WTC11 (cell line): ENCODE measurements at regions not wholly inside any gene's neighbourhood (a gene's known extent, or its start where the extent isn't known, plus 50 kb on each side); places are given as distances from the start of the nearest gene placed in this dataset.

Experiments
- ATAC-seq: fragments of 200-7000 bp; cut with Tn5 transposase; 2 replicates; pipeline ENCODE4 v1.10.0; 2021; ENCODE audit warnings: mild to moderate bottlenecking, moderate library complexity
- CTCF ChIA-PET: fragments of 300-600 bp; sonication (Branson Sonifier 250); formaldehyde crosslinking; loops from one replicate; lab custom pipeline; 2021; ENCODE audit warnings: antibody characterized with exemption; lab: Charles Lee
- POLR2A ChIA-PET: fragments of 350-600 bp; sonication (Branson Sonifier 250); formaldehyde crosslinking; loops from one replicate; lab custom pipeline; 2021; ENCODE audit warnings: antibody characterized with exemption; lab: Charles Lee
- DNase-seq: peaks from one replicate; pipeline ENCODE4 v3.0.0; 2021; ENCODE audit warnings: low spot score
- H3K27ac Mint-ChIP-seq: 2 replicates; pipeline ENCODE4 v1.8.0; 2021; ENCODE audit warnings: mixed read lengths
- H3K27me3 Mint-ChIP-seq: 2 replicates; pipeline ENCODE4 v1.8.0; 2021; ENCODE audit warnings: low read depth, mild to moderate bottlenecking, moderate library complexity, mixed read lengths
- H3K36me3 Mint-ChIP-seq: 2 replicates; pipeline ENCODE4 v1.8.0; 2021; ENCODE audit warnings: mixed read lengths
- H3K4me1 Mint-ChIP-seq: 2 replicates; pipeline ENCODE4 v1.8.0; 2022; ENCODE audit warnings: mixed read lengths
- H3K4me3 Mint-ChIP-seq: 2 replicates; pipeline ENCODE4 v1.8.0; 2021; ENCODE audit warnings: mild to moderate bottlenecking, moderate library complexity, mixed read lengths
- H3K9me3 Mint-ChIP-seq: 2 replicates; pipeline ENCODE4 v1.8.0; 2021; ENCODE audit warnings: mixed read lengths
- ATF1 ChIP-seq: sonication (generic); formaldehyde crosslinking; IDR thresholded peaks from 2 replicates; pipeline ENCODE4 v1.8.1; 2023; ENCODE audit warnings: mild to moderate bottlenecking, moderate library complexity, missing genetic modification reagents
- CREB1 ChIP-seq: sonication (generic); formaldehyde crosslinking; IDR thresholded peaks from 2 replicates; pipeline ENCODE4 v1.8.0; 2023; ENCODE audit warnings: mild to moderate bottlenecking, missing genetic modification reagents
- ESRRA ChIP-seq: sonication (generic); formaldehyde crosslinking; IDR thresholded peaks from 2 replicates; pipeline ENCODE4 v1.8.1; 2022; ENCODE audit warnings: mild to moderate bottlenecking, missing genetic modification reagents, borderline replicate concordance
- SMAD4 ChIP-seq: sonication (generic); formaldehyde crosslinking; IDR thresholded peaks from 2 replicates; pipeline ENCODE4 v1.8.0; 2022; ENCODE audit warnings: mild to moderate bottlenecking, missing genetic modification reagents
- TEAD1 ChIP-seq: sonication (generic); formaldehyde crosslinking; IDR thresholded peaks from 2 replicates; pipeline ENCODE4 v1.8.0; 2022; ENCODE audit warnings: mild to moderate bottlenecking, missing genetic modification reagents
- TP53 ChIP-seq: sonication (generic); formaldehyde crosslinking; IDR thresholded peaks from 2 replicates; pipeline ENCODE4 v1.8.1; 2023; ENCODE audit warnings: mild to moderate bottlenecking, missing genetic modification reagents
- ZNF416 ChIP-seq: fragments of 250-450 bp; sonication (Bioruptor Pico); IDR thresholded peaks from 2 replicates; pipeline ENCODE4 v1.9.0; 2021; ENCODE audit warnings: mild to moderate bottlenecking, inconsistent platforms
- TF ChIP-seq, protein P1 (sequence below): sonication (generic); formaldehyde crosslinking; IDR thresholded peaks from 2 replicates; pipeline ENCODE4 v1.8.0; 2022; ENCODE audit warnings: missing genetic modification reagents
- TF ChIP-seq, protein P2 (sequence below): sonication (generic); formaldehyde crosslinking; IDR thresholded peaks from 2 replicates; pipeline ENCODE4 v1.8.1; 2023; ENCODE audit warnings: mild to moderate bottlenecking, missing genetic modification reagents, moderate library complexity
- TF ChIP-seq, protein P3 (sequence below): fragments of 250-450 bp; sonication (Bioruptor Pico); IDR thresholded peaks from 2 replicates; pipeline ENCODE4 v1.9.0; 2021; ENCODE audit warnings: mild to moderate bottlenecking, borderline replicate concordance
- TF ChIP-seq, protein P4 (sequence below): sonication (generic); formaldehyde crosslinking; IDR thresholded peaks from 2 replicates; pipeline ENCODE4 v1.8.1; 2022; ENCODE audit warnings: mild to moderate bottlenecking, missing genetic modification reagents, moderate library complexity, borderline replicate concordance
- TF ChIP-seq, protein P5 (sequence below): sonication (generic); formaldehyde crosslinking; IDR thresholded peaks from 2 replicates; pipeline ENCODE4 v1.8.1; 2022; ENCODE audit warnings: low read depth, mild to moderate bottlenecking, moderate library complexity, missing genetic modification reagents, borderline replicate concordance
- TF ChIP-seq, protein P6 (sequence below): sonication (generic); formaldehyde crosslinking; IDR thresholded peaks from 2 replicates; pipeline ENCODE4 v1.8.1; 2023; ENCODE audit warnings: mild to moderate bottlenecking, missing genetic modification reagents

DNA sequence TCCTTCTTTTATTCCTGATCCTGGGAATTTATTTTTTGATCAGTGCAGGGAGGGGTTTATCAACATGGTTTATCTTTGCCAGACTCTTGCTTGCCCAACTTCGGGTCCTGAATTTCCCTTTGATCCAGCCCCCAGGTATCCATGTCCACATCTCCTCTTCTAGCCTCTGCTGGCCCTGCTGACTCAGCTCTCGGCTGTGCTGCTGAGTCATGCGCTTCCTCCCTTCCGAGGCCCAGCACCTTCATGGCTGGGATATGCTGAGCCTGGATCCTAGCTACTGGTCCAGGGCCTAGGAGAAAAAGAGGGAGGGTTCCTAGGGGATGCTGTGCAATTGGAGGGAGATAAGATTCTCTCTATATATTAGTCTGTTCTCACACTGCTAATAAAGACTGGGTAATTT lies 380.7 kb upstream of the SHH start:
- no peak for TF ChIP-seq SMAD4 (CRISPR knock-in tag)
- TF ChIP-seq ZNF416 (CRISPR knock-in tag) = no peak
- TF ChIP-seq, protein P1, sequence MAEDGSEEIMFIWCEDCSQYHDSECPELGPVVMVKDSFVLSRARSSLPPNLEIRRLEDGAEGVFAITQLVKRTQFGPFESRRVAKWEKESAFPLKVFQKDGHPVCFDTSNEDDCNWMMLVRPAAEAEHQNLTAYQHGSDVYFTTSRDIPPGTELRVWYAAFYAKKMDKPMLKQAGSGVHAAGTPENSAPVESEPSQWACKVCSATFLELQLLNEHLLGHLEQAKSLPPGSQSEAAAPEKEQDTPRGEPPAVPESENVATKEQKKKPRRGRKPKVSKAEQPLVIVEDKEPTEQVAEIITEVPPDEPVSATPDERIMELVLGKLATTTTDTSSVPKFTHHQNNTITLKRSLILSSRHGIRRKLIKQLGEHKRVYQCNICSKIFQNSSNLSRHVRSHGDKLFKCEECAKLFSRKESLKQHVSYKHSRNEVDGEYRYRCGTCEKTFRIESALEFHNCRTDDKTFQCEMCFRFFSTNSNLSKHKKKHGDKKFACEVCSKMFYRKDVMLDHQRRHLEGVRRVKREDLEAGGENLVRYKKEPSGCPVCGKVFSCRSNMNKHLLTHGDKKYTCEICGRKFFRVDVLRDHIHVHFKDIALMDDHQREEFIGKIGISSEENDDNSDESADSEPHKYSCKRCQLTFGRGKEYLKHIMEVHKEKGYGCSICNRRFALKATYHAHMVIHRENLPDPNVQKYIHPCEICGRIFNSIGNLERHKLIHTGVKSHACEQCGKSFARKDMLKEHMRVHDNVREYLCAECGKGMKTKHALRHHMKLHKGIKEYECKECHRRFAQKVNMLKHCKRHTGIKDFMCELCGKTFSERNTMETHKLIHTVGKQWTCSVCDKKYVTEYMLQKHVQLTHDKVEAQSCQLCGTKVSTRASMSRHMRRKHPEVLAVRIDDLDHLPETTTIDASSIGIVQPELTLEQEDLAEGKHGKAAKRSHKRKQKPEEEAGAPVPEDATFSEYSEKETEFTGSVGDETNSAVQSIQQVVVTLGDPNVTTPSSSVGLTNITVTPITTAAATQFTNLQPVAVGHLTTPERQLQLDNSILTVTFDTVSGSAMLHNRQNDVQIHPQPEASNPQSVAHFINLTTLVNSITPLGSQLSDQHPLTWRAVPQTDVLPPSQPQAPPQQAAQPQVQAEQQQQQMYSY (CRISPR knock-in tag) = no peak
- no peak for TF ChIP-seq CREB1 (CRISPR knock-in tag)
- no peak for TF ChIP-seq TP53 (CRISPR knock-in tag)
- TF ChIP-seq TEAD1 (CRISPR knock-in tag) = no peak
- TF ChIP-seq, protein P2, sequence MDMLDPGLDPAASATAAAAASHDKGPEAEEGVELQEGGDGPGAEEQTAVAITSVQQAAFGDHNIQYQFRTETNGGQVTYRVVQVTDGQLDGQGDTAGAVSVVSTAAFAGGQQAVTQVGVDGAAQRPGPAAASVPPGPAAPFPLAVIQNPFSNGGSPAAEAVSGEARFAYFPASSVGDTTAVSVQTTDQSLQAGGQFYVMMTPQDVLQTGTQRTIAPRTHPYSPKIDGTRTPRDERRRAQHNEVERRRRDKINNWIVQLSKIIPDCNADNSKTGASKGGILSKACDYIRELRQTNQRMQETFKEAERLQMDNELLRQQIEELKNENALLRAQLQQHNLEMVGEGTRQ (CRISPR knock-in tag) = no peak
- no peak for TF ChIP-seq ESRRA (CRISPR knock-in tag)
- TF ChIP-seq, protein P3, sequence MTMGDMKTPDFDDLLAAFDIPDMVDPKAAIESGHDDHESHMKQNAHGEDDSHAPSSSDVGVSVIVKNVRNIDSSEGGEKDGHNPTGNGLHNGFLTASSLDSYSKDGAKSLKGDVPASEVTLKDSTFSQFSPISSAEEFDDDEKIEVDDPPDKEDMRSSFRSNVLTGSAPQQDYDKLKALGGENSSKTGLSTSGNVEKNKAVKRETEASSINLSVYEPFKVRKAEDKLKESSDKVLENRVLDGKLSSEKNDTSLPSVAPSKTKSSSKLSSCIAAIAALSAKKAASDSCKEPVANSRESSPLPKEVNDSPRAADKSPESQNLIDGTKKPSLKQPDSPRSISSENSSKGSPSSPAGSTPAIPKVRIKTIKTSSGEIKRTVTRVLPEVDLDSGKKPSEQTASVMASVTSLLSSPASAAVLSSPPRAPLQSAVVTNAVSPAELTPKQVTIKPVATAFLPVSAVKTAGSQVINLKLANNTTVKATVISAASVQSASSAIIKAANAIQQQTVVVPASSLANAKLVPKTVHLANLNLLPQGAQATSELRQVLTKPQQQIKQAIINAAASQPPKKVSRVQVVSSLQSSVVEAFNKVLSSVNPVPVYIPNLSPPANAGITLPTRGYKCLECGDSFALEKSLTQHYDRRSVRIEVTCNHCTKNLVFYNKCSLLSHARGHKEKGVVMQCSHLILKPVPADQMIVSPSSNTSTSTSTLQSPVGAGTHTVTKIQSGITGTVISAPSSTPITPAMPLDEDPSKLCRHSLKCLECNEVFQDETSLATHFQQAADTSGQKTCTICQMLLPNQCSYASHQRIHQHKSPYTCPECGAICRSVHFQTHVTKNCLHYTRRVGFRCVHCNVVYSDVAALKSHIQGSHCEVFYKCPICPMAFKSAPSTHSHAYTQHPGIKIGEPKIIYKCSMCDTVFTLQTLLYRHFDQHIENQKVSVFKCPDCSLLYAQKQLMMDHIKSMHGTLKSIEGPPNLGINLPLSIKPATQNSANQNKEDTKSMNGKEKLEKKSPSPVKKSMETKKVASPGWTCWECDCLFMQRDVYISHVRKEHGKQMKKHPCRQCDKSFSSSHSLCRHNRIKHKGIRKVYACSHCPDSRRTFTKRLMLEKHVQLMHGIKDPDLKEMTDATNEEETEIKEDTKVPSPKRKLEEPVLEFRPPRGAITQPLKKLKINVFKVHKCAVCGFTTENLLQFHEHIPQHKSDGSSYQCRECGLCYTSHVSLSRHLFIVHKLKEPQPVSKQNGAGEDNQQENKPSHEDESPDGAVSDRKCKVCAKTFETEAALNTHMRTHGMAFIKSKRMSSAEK = no peak
- DNase-seq = no peak
- H3K4me1 Mint-ChIP-seq = no peaks in the 10 kb centered on the region
- no peak overlapping the region for H3K27ac Mint-ChIP-seq
- peaks cover 81% of the 10 kb centered on the region for H3K9me3 Mint-ChIP-seq
- no peaks in the 10 kb centered on the region; the same call in 1 of the 2 replicates for H3K27me3 Mint-ChIP-seq
- H3K36me3 Mint-ChIP-seq = peaks cover 39% of the 10 kb centered on the region
- CTCF ChIA-PET = no interaction called here
- no peak for ATAC-seq
- POLR2A ChIA-PET = no interaction called here
- H3K4me3 Mint-ChIP-seq = no peak overlapping the region

DNA sequence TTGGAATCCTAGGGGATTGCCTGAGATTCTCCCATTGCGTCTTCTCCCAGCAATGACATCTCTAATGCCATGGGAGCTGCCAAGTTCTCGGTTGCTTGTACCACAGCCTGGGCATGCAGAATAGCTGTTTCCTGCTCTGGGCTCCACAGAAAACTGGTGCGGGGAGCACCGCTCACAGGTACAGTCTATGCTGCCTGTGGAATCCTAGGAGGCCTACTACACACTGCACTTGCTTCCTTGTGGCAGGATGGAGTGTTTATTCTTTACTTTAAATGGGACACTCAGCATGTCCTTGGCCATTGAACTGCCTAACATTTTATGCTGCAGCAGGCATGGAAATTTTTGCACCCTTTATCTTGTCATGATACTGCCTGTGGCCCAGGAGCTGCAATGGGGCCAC lies 378.8 kb upstream of the SHH start:
- Mint-ChIP-seq H3K9me3 (peaks cover 77% of the 10 kb centered on the region), H3K27ac (no peak overlapping the region), H3K4me3 (no peak overlapping the region), H3K4me1 (no peaks in the 10 kb centered on the region), H3K27me3 (no peaks in the 10 kb centered on the region; the same call in 1 of the 2 replicates), H3K36me3 (peaks cover 40% of the 10 kb centered on the region)
- TF ChIP-seq, protein P4, sequence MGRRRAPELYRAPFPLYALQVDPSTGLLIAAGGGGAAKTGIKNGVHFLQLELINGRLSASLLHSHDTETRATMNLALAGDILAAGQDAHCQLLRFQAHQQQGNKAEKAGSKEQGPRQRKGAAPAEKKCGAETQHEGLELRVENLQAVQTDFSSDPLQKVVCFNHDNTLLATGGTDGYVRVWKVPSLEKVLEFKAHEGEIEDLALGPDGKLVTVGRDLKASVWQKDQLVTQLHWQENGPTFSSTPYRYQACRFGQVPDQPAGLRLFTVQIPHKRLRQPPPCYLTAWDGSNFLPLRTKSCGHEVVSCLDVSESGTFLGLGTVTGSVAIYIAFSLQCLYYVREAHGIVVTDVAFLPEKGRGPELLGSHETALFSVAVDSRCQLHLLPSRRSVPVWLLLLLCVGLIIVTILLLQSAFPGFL (CRISPR knock-in tag) = no peak
- TF ChIP-seq ZNF416 (CRISPR knock-in tag) (no peak), ATF1 (CRISPR knock-in tag) (no peak), ESRRA (CRISPR knock-in tag) (no peak)
- TF ChIP-seq, protein P5, sequence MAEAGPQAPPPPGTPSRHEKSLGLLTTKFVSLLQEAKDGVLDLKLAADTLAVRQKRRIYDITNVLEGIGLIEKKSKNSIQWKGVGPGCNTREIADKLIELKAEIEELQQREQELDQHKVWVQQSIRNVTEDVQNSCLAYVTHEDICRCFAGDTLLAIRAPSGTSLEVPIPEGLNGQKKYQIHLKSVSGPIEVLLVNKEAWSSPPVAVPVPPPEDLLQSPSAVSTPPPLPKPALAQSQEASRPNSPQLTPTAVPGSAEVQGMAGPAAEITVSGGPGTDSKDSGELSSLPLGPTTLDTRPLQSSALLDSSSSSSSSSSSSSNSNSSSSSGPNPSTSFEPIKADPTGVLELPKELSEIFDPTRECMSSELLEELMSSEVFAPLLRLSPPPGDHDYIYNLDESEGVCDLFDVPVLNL = no peak
- TF ChIP-seq, protein P6, sequence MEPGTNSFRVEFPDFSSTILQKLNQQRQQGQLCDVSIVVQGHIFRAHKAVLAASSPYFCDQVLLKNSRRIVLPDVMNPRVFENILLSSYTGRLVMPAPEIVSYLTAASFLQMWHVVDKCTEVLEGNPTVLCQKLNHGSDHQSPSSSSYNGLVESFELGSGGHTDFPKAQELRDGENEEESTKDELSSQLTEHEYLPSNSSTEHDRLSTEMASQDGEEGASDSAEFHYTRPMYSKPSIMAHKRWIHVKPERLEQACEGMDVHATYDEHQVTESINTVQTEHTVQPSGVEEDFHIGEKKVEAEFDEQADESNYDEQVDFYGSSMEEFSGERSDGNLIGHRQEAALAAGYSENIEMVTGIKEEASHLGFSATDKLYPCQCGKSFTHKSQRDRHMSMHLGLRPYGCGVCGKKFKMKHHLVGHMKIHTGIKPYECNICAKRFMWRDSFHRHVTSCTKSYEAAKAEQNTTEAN (CRISPR knock-in tag) = no peak
- ChIA-PET POLR2A (no interaction called here), CTCF (no interaction called here)
- ATAC-seq (no peak), DNase-seq (no peak)
